ENCODE measurements at regions not wholly inside any gene's neighbourhood (a gene's known extent, or its start where the extent isn't known, plus 50 kb on each side); places are given as distances from the start of the nearest gene placed in this dataset.

DNA sequence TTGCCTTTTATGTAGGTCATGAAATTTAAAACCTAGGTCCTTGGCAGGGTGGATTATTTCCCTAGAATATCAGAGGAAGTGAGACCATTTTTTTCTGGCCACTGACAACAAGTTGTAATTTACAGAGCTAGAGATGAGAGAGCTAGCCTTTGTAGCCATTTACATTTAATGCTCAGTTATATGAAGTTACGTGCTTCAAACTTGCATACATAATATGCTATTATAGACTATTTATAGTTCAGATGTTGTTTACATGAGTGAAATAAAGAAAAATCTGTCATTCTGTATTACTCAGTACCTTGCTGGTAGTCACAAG is 234.9 kb upstream of the MBL2 start:
- intact Hi-C loops (cut with micrococcal nuclease; ENCODE audit: unreplicated experiment) = no loop called here
- Mint-ChIP-seq H3K27me3 (ENCODE audit: unreplicated experiment) (no peaks in the 10 kb centered on the region), H3K9me3 (ENCODE audit: low read depth, unreplicated experiment) (no peaks in the 10 kb centered on the region), H3K4me1 (ENCODE audit: low read depth, unreplicated experiment) (peaks cover 6% of the 10 kb centered on the region), H3K4me3 (ENCODE audit: low read depth, unreplicated experiment) (no peak overlapping the region), H3K36me3 (ENCODE audit: insufficient read depth, unreplicated experiment) (no peaks in the 10 kb centered on the region), H3K27ac (ENCODE audit: unreplicated experiment) (no peak overlapping the region)
- BruUV-seq (replicated peaks) = no TSS peak
- TF ChIP-seq, protein P1, sequence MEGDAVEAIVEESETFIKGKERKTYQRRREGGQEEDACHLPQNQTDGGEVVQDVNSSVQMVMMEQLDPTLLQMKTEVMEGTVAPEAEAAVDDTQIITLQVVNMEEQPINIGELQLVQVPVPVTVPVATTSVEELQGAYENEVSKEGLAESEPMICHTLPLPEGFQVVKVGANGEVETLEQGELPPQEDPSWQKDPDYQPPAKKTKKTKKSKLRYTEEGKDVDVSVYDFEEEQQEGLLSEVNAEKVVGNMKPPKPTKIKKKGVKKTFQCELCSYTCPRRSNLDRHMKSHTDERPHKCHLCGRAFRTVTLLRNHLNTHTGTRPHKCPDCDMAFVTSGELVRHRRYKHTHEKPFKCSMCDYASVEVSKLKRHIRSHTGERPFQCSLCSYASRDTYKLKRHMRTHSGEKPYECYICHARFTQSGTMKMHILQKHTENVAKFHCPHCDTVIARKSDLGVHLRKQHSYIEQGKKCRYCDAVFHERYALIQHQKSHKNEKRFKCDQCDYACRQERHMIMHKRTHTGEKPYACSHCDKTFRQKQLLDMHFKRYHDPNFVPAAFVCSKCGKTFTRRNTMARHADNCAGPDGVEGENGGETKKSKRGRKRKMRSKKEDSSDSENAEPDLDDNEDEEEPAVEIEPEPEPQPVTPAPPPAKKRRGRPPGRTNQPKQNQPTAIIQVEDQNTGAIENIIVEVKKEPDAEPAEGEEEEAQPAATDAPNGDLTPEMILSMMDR (IDR thresholded peaks at IDR 0.05; ENCODE audit: unreplicated experiment) = no peak
- DNase-seq = no peak
- CTCF ChIA-PET = no interaction called here

DNA sequence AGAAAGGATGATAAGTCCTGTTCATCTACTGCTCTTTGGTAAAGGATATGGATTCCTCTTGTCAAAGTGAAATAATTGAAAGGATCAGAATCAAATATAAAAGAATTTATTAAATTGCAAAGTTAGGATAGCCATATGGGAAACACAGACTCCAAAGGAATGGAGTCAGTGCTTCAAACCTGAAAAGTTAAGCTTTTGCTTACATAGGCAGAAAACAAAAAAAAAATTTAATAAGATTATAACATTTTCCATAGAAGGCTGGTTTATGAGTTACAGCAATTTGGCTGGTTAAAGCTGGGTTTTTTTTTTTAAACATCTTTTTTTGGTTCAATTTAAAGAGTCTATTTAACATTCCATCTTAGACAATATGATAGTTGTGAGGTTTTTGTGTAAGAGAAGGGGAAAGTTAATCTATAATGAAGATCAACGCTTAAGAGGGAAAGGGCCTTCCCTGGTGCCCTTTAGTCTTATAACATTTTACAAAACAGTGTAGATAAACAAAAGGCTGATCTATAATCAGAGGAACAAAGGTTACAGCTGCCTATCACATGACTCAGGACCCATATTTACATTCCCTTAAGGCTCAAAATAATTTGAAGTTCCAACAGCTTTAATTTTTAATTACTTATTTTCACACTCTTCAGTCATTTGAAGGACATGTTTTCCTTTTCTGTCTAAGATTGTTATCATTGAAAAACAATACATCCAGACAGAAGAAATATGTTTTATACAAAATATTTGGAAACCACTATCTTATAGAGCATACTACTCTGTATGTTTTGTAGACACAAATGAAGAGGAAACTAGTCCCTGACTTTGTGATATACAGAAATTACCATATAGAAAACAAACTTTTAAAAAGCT is 234.3 kb upstream of the MBL2 start:
- no peak for DNase-seq
- Mint-ChIP-seq H3K9me3 (ENCODE audit: low read depth, unreplicated experiment) (no peaks in the 10 kb centered on the region), H3K4me1 (ENCODE audit: low read depth, unreplicated experiment) (peaks cover 6% of the 10 kb centered on the region), H3K27me3 (ENCODE audit: unreplicated experiment) (no peaks in the 10 kb centered on the region), H3K27ac (ENCODE audit: unreplicated experiment) (no peak overlapping the region), H3K4me3 (ENCODE audit: low read depth, unreplicated experiment) (no peak overlapping the region), H3K36me3 (ENCODE audit: insufficient read depth, unreplicated experiment) (no peaks in the 10 kb centered on the region)
- BruUV-seq (replicated peaks) = no TSS peak
- TF ChIP-seq, protein P1 (IDR thresholded peaks at IDR 0.05; ENCODE audit: unreplicated experiment) = no peak
- intact Hi-C loops (cut with micrococcal nuclease; ENCODE audit: unreplicated experiment) = no loop called here
- CTCF ChIA-PET = no interaction called here

DNA sequence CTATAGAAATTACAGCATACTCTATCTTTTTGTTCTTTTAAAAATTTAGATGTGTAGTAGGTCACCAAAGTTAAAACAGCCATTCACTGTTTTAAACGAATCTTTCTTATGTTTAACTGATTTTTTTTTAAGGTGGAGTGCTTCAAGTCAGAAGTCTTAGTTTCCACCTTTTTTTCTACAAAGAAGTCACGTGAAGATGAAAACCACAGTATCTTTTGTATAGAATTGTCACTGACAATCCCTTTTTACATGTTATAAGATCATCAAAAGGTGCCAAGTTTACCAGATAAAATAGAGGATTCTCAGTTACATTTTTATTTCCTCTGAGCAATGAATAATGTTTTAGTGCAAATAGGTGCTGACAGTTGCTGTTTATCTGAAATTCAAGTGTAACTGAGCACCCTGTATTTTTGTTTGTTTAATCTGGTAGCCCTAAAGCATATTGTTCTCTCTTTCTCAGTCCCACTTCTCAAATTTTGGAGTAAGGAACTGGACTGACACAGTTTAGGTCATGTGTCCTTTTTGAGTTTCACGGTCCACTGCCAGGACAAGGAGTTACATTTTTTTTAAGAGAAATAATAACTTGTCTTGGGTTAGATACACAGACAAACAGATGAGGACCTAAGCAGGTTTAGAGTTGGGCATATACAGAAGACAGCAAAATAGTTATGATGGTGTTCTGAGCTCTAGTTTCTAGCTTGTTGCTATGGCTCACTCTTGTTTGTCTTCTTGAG is 233.2 kb upstream of the MBL2 start:
- no TSS peak for BruUV-seq (replicated peaks)
- peaks cover 6% of the 10 kb centered on the region for H3K4me1 Mint-ChIP-seq (ENCODE audit: low read depth, unreplicated experiment)
- CTCF ChIA-PET = interaction anchor here (0.6 kb wide), 3 partner anchors 61 to 1655 kb away, joined by 3 to 4 read pairs (median 4); no protein-coding TSS in a partner anchor
- intact Hi-C loops (cut with micrococcal nuclease; ENCODE audit: unreplicated experiment) = no loop called here
- no peak for DNase-seq
- no peak overlapping the region for H3K4me3 Mint-ChIP-seq (ENCODE audit: low read depth, unreplicated experiment)
- TF ChIP-seq, protein P1 (IDR thresholded peaks at IDR 0.05; ENCODE audit: unreplicated experiment) = no peak
- no peaks in the 10 kb centered on the region for H3K9me3 Mint-ChIP-seq (ENCODE audit: low read depth, unreplicated experiment)
- H3K27me3 Mint-ChIP-seq (ENCODE audit: unreplicated experiment) = no peaks in the 10 kb centered on the region
- no peaks in the 10 kb centered on the region for H3K36me3 Mint-ChIP-seq (ENCODE audit: insufficient read depth, unreplicated experiment)
- H3K27ac Mint-ChIP-seq (ENCODE audit: unreplicated experiment) = no peak overlapping the region

DNA sequence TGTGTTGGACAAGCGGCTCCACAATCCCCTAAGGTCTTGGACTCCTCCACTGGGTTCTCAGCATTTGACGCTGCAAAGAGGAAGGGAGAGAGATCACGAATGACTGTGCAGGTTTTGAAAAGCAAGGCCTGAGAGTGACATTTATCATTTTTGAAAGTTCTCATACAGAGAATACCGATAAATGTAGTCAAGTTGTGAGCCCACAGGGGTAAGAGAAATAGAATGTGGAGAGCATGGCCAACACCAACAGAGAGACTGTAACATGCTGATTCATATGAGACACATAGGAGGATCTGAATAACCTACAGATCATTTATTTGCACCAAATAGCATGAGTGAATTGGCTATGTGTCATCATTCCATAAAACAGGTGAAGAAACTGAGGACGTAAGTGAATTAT is 230.5 kb upstream of the MBL2 start:
- Mint-ChIP-seq H3K36me3 (ENCODE audit: insufficient read depth, unreplicated experiment) (no peaks in the 10 kb centered on the region), H3K27me3 (ENCODE audit: unreplicated experiment) (no peaks in the 10 kb centered on the region), H3K4me1 (ENCODE audit: low read depth, unreplicated experiment) (peaks cover 24% of the 10 kb centered on the region), H3K27ac (ENCODE audit: unreplicated experiment) (no peak overlapping the region), H3K9me3 (ENCODE audit: low read depth, unreplicated experiment) (no peaks in the 10 kb centered on the region), H3K4me3 (ENCODE audit: low read depth, unreplicated experiment) (no peak overlapping the region)
- BruUV-seq (replicated peaks) = no TSS peak
- intact Hi-C loops (cut with micrococcal nuclease; ENCODE audit: unreplicated experiment) = no loop called here
- CTCF ChIA-PET = no interaction called here
- DNase-seq = no peak
- TF ChIP-seq, protein P1 (IDR thresholded peaks at IDR 0.05; ENCODE audit: unreplicated experiment) = no peak

Data from Calu3 (cell line).